ENCODE measurements at regions not wholly inside any gene's neighbourhood (a gene's known extent, or its start where the extent isn't known, plus 50 kb on each side); places are given as distances from the start of the nearest gene placed in this dataset.
A peak's percentile ranks its signal among the peaks of the same experiment; 100 is the strongest.
"Not testable (repeated sequence)": the region's sequence is repeated elsewhere in the genome, so short reads cannot be mapped to it uniquely, and the experiment has no call there.

DNA sequence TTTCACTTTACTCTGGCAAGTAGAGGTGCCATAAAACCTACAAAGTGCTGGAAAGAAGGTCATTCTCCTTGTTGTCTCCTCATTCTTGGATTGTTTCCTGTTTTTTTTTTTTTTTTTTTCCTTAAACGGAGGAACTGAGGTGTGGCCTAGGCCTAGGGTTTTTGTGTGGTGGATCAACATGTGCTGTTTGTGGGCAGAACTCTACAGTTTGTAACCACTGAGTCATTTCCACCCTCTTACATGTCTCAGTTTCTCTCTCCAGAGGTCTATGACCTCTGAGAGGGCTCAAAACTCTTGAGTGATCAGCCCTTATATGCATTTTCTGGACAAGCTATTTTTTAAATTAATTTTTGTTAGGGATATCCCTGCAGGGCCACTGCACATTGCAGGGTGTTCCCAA is 296.0 kb downstream of the PPP1R3A start:
- CTCF ChIA-PET: interaction anchor here (0.6 kb wide), 4 partner anchors 20 to 1449 kb away, joined by 3 to 7 read pairs (median 4); no protein-coding TSS in a partner anchor
- no TSS peak for BruUV-seq (replicated peaks)
- intact Hi-C loops (cut with micrococcal nuclease): no loop called here
- POLR2A ChIA-PET: no interaction called here
- Mint-ChIP-seq H3K4me1 (ENCODE audit: insufficient read depth, unreplicated experiment) (peaks cover 13% of the 10 kb centered on the region), H3K27ac (ENCODE audit: low read depth, unreplicated experiment) (peak overlapping the region; percentile 10), H3K4me3 (ENCODE audit: unreplicated experiment) (no peak overlapping the region), H3K36me3 (ENCODE audit: insufficient read depth, unreplicated experiment) (no peaks in the 10 kb centered on the region), H3K9me3 (ENCODE audit: unreplicated experiment) (peaks cover 7% of the 10 kb centered on the region), H3K27me3 (ENCODE audit: insufficient read depth, unreplicated experiment) (no peaks in the 10 kb centered on the region)
- no peak for DNase-seq (ENCODE audit: unreplicated experiment)
- TF ChIP-seq, protein P1, sequence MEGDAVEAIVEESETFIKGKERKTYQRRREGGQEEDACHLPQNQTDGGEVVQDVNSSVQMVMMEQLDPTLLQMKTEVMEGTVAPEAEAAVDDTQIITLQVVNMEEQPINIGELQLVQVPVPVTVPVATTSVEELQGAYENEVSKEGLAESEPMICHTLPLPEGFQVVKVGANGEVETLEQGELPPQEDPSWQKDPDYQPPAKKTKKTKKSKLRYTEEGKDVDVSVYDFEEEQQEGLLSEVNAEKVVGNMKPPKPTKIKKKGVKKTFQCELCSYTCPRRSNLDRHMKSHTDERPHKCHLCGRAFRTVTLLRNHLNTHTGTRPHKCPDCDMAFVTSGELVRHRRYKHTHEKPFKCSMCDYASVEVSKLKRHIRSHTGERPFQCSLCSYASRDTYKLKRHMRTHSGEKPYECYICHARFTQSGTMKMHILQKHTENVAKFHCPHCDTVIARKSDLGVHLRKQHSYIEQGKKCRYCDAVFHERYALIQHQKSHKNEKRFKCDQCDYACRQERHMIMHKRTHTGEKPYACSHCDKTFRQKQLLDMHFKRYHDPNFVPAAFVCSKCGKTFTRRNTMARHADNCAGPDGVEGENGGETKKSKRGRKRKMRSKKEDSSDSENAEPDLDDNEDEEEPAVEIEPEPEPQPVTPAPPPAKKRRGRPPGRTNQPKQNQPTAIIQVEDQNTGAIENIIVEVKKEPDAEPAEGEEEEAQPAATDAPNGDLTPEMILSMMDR (IDR thresholded peaks at IDR 0.05; ENCODE audit: unreplicated experiment): no peak

DNA sequence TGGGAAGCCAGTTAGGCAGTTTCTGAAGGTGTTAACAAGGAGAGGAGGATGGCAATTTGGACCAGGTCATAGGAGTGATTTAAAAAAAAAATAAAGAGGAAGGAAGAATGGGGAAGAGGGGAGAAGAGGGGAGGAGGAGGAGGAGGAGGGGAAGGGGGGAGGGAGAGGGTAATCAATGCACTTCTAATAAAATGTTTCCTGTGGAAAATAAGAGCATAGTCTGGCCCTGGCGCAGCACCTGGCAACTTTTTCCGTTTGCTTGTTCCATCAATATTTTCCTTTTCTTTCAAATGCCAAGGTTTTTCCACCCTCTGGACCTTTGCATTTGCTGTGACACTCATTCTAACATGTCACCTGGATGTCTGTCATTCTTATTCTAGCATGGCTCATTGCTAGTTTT is 308.2 kb downstream of the PPP1R3A start:
- ChIA-PET CTCF (no interaction called here), POLR2A (no interaction called here)
- H3K36me3 Mint-ChIP-seq (ENCODE audit: insufficient read depth, unreplicated experiment): no peaks in the 10 kb centered on the region
- TF ChIP-seq, protein P1 (IDR thresholded peaks at IDR 0.05; ENCODE audit: unreplicated experiment): no peak
- no peaks in the 10 kb centered on the region for H3K9me3 Mint-ChIP-seq (ENCODE audit: unreplicated experiment)
- no peak for DNase-seq (ENCODE audit: unreplicated experiment)
- no peaks in the 10 kb centered on the region for H3K27me3 Mint-ChIP-seq (ENCODE audit: insufficient read depth, unreplicated experiment)
- H3K4me3 Mint-ChIP-seq (ENCODE audit: unreplicated experiment): no peak overlapping the region
- H3K27ac Mint-ChIP-seq (ENCODE audit: low read depth, unreplicated experiment): no peak overlapping the region
- peaks cover 8% of the 10 kb centered on the region for H3K4me1 Mint-ChIP-seq (ENCODE audit: insufficient read depth, unreplicated experiment)
- intact Hi-C loops (cut with micrococcal nuclease): no loop called here
- BruUV-seq (replicated peaks): no TSS peak

DNA sequence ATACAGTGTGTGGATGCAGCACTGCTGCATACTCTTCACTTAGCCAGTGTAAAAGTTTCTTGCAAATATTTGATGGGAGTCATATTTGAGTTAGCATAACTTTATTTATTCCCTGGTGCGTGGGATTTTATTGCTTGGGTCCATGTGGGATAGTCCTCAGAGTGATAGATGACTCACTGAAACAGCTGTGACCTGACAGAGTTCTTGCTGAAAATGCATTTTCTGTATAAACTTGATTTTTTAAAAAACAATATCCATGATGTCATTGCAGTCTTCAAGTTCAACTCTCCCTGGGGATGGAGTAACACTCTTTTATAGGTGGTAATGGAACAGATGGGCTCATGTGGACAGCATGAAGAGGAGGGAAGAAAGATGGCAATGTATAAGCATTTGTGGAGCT is 310.0 kb downstream of the PPP1R3A start:
- H3K4me3 Mint-ChIP-seq (ENCODE audit: unreplicated experiment): no peak overlapping the region
- no peaks in the 10 kb centered on the region for H3K27me3 Mint-ChIP-seq (ENCODE audit: insufficient read depth, unreplicated experiment)
- H3K36me3 Mint-ChIP-seq (ENCODE audit: insufficient read depth, unreplicated experiment): no peaks in the 10 kb centered on the region
- intact Hi-C loops (cut with micrococcal nuclease): no loop called here
- BruUV-seq (replicated peaks): no TSS peak
- H3K27ac Mint-ChIP-seq (ENCODE audit: low read depth, unreplicated experiment): no peak overlapping the region
- H3K4me1 Mint-ChIP-seq (ENCODE audit: insufficient read depth, unreplicated experiment): peaks cover 11% of the 10 kb centered on the region
- ChIA-PET CTCF (no interaction called here), POLR2A (no interaction called here)
- TF ChIP-seq, protein P1 (IDR thresholded peaks at IDR 0.05; ENCODE audit: unreplicated experiment): no peak
- H3K9me3 Mint-ChIP-seq (ENCODE audit: unreplicated experiment): no peaks in the 10 kb centered on the region
- no peak for DNase-seq (ENCODE audit: unreplicated experiment)

DNA sequence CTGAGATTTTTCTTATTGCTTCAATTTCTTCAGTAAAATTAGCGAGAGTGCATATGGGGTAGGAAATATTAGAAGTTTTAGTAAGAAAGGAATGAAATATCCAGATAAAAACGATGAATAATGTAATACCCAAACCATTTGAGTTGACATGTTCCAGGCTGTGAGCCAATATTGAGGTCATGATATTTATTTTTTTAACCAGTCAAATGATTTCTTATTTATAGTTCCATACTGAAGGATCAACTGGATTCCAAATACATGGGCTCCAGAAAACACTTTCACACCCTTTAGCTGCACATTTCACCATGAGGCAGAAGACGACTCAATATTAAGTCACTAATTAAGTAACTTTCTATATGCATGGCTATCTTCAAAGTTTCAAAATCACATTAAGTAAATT is 312.5 kb downstream of the PPP1R3A start:
- ChIA-PET CTCF (interaction anchor here (0.8 kb wide), 1 partner anchor 22 kb away, joined by 3 read pairs; no protein-coding TSS in a partner anchor), POLR2A (no interaction called here)
- Mint-ChIP-seq H3K27me3 (ENCODE audit: insufficient read depth, unreplicated experiment) (no peaks in the 10 kb centered on the region), H3K4me3 (ENCODE audit: unreplicated experiment) (no peak overlapping the region), H3K9me3 (ENCODE audit: unreplicated experiment) (no peaks in the 10 kb centered on the region), H3K36me3 (ENCODE audit: insufficient read depth, unreplicated experiment) (no peaks in the 10 kb centered on the region), H3K27ac (ENCODE audit: low read depth, unreplicated experiment) (no peak overlapping the region), H3K4me1 (ENCODE audit: insufficient read depth, unreplicated experiment) (peaks cover 11% of the 10 kb centered on the region)
- DNase-seq (ENCODE audit: unreplicated experiment): no peak
- TF ChIP-seq, protein P1 (IDR thresholded peaks at IDR 0.05; ENCODE audit: unreplicated experiment): no peak
- intact Hi-C loops (cut with micrococcal nuclease): no loop called here
- BruUV-seq (replicated peaks): no TSS peak

DNA sequence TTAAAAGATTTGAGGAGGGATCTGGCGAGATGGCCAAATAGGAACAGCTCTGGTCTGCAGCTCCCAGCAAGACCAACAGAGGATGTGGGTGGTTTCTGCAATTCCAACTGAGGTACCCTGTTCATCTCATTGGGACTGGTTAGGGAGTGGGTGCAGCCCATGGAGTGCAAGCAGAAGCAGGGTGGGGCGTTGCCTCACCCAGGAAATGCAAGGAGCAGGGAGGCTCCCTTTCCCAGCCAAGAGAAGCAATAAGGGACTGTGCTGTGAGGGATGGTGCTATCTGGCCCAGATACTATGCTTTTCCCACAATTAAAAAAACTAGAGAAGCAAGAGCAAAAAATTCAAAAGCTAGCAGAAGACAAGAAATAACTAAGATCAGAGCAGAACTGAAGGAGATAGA is 318.4 kb downstream of the PPP1R3A start:
- H3K9me3 Mint-ChIP-seq (ENCODE audit: unreplicated experiment); H3K27me3 Mint-ChIP-seq (ENCODE audit: insufficient read depth, unreplicated experiment); DNase-seq (ENCODE audit: unreplicated experiment); intact Hi-C loops (cut with micrococcal nuclease); H3K4me3 Mint-ChIP-seq (ENCODE audit: unreplicated experiment); BruUV-seq (replicated peaks); H3K27ac Mint-ChIP-seq (ENCODE audit: low read depth, unreplicated experiment); H3K36me3 Mint-ChIP-seq (ENCODE audit: insufficient read depth, unreplicated experiment): not testable (repeated sequence)
- POLR2A ChIA-PET: interaction anchor here (1.4 kb wide), 1 partner anchor 12 kb away, joined by 3 read pairs; no protein-coding TSS in a partner anchor
- CTCF ChIA-PET: interaction anchor here (0.6 kb wide), 1 partner anchor 120 kb away, joined by 3 read pairs; no protein-coding TSS in a partner anchor
- peaks cover 10% of the 10 kb centered on the region for H3K4me1 Mint-ChIP-seq (ENCODE audit: insufficient read depth, unreplicated experiment)

DNA sequence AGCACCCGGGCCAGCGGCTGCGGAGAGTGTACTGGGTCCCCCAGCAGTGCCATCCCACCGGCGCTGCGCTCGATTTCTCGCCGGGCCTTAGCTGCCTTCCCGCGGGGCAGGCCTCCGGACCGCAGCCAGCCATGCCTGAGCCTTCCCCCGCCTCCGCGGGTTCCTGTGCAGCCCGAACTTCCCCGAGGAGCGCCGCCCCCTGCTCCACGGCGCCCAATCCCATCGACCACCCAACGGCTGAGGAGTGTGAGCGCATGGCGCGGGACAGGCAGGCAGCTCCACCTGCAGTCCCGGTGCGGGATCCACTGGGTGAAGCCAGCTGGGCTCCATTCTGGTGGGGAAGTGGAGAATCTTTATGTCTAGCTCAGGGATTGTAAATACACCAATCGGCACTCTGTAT is 325.4 kb downstream of the PPP1R3A start:
- H3K27ac Mint-ChIP-seq (ENCODE audit: low read depth, unreplicated experiment); intact Hi-C loops (cut with micrococcal nuclease); DNase-seq (ENCODE audit: unreplicated experiment); H3K27me3 Mint-ChIP-seq (ENCODE audit: insufficient read depth, unreplicated experiment); H3K36me3 Mint-ChIP-seq (ENCODE audit: insufficient read depth, unreplicated experiment); H3K4me1 Mint-ChIP-seq (ENCODE audit: insufficient read depth, unreplicated experiment); H3K9me3 Mint-ChIP-seq (ENCODE audit: unreplicated experiment); H3K4me3 Mint-ChIP-seq (ENCODE audit: unreplicated experiment); BruUV-seq (replicated peaks): not testable (repeated sequence)
- ChIA-PET POLR2A (interaction anchor here (0.6 kb wide), 1 partner anchor 135 kb away, joined by 3 read pairs; no protein-coding TSS in a partner anchor), CTCF (interaction anchor here (1.2 kb wide), 1 partner anchor 72 kb away, joined by 3 read pairs; no protein-coding TSS in a partner anchor)

DNA sequence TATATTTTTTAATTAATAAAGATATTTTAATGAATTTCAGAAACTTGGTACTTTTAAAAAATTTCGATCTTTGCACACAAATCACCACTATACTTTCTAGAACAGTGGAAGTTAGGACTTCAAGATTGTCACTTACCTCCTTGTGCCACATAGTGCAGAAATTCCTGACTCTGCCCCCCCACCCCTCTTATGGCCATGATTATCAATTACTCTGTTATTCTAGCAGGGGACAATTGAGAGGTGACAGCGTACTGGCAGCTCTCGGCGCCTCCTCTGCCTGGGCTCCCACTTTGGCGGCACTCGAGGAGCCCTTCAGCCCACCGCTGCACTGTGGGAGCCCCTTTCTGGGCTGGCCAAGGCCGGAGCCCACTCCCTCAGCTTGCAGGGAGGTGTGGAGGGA is 325.9 kb downstream of the PPP1R3A start:
- H3K36me3 Mint-ChIP-seq (ENCODE audit: insufficient read depth, unreplicated experiment); H3K27me3 Mint-ChIP-seq (ENCODE audit: insufficient read depth, unreplicated experiment); CTCF ChIA-PET; H3K27ac Mint-ChIP-seq (ENCODE audit: low read depth, unreplicated experiment); H3K9me3 Mint-ChIP-seq (ENCODE audit: unreplicated experiment); BruUV-seq (replicated peaks); DNase-seq (ENCODE audit: unreplicated experiment); POLR2A ChIA-PET; H3K4me1 Mint-ChIP-seq (ENCODE audit: insufficient read depth, unreplicated experiment); intact Hi-C loops (cut with micrococcal nuclease); H3K4me3 Mint-ChIP-seq (ENCODE audit: unreplicated experiment): not testable (repeated sequence)
